ENCODE measurements at regions not wholly inside any gene's neighbourhood (a gene's known extent, or its start where the extent isn't known, plus 50 kb on each side); places are given as distances from the start of the nearest gene placed in this dataset.

- DNase-seq (no peak), ATAC-seq (peak in 4 of 8 donors; percentile 37 to 67 (median 46))
- Histone ChIP-seq H3K27ac (no peak overlapping the region), H3K9me3 (peaks cover 0 to 4% (median 0%) of the 10 kb centered on the region in 11 donors), H3K4me1 (peaks cover 0 to 10% (median 0%) of the 10 kb centered on the region in 9 donors), H3K36me3 (no peaks in the 10 kb centered on the region), H3K27me3 (no peaks in the 10 kb centered on the region), H3K4me3 (no peak overlapping the region)
- TF ChIP-seq, protein P1, sequence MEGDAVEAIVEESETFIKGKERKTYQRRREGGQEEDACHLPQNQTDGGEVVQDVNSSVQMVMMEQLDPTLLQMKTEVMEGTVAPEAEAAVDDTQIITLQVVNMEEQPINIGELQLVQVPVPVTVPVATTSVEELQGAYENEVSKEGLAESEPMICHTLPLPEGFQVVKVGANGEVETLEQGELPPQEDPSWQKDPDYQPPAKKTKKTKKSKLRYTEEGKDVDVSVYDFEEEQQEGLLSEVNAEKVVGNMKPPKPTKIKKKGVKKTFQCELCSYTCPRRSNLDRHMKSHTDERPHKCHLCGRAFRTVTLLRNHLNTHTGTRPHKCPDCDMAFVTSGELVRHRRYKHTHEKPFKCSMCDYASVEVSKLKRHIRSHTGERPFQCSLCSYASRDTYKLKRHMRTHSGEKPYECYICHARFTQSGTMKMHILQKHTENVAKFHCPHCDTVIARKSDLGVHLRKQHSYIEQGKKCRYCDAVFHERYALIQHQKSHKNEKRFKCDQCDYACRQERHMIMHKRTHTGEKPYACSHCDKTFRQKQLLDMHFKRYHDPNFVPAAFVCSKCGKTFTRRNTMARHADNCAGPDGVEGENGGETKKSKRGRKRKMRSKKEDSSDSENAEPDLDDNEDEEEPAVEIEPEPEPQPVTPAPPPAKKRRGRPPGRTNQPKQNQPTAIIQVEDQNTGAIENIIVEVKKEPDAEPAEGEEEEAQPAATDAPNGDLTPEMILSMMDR (IDR thresholded peaks at IDR 0.05): no peak
- 31 to 51% methylated on average over 5 of the region's 5 CpGs for WGBS, 2 donors
- intact Hi-C loops (cut with DNase I): no loop called here
Measured at GRCh38 chr4:181319629-181320028, 923.6 kb upstream of the TENM3 start.

- WGBS, 2 donors: 67 to 68% methylated on average over 2 of the region's 2 CpGs
- intact Hi-C loops (cut with DNase I): no loop called here
Measured at GRCh38 chr4:181323061-181323460, 920.1 kb upstream of the TENM3 start.

DNA sequence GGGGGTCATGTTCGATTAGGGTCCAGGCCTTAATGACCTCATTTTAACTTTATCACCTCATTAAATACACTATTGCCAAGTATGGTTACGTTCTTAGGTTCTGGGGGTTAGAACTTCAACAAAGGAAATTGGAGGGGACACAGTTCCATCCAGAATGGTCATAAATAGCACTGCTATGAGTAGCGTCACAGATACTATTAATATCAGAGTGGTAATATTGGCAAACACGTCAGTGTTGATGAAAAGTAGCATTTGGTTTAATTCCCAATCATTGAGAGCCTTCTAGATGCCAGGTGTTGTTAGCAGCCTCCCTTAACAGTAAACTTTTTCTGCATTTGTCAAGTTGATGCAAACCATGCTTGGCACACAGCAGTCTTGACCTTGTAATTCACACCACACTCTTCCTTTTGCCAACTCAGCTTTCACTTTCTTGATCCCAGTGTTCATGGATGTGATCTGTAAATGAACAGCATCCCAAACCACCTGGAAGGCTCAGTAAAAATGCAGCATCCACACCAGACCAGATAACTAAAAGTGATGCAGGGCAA is 912.5 kb upstream of the TENM3 start:
- Histone ChIP-seq H3K27me3 (no peaks in the 10 kb centered on the region), H3K36me3 (no peaks in the 10 kb centered on the region), H3K9me3 (peaks cover 0 to 13% (median 0%) of the 10 kb centered on the region in 11 donors), H3K4me1 (peaks cover 0 to 10% (median 0%) of the 10 kb centered on the region in 9 donors), H3K27ac (peak overlapping the region in 5 of 10 donors; percentile 15 to 69 (median 47)), H3K4me3 (no peak overlapping the region)
- WGBS, 2 donors: 23 to 29% methylated on average over 4 of the region's 4 CpGs
- intact Hi-C loops (cut with DNase I): no loop called here
- TF ChIP-seq, protein P1 (IDR thresholded peaks at IDR 0.05): no peak
- DNase-seq: peak in 1 of 2 donors; percentile 13
- ATAC-seq: peak; percentile 54 to 97 (median 87)

More at GRCh38 chr4:181323061-181323460, 920.1 kb upstream of the TENM3 start:
- ATAC-seq (no peak), DNase-seq (no peak)
- Histone ChIP-seq H3K36me3 (no peaks in the 10 kb centered on the region), H3K4me1 (peaks cover 0 to 10% (median 0%) of the 10 kb centered on the region in 9 donors), H3K27ac (no peak overlapping the region), H3K4me3 (no peak overlapping the region), H3K27me3 (no peaks in the 10 kb centered on the region), H3K9me3 (peaks cover 0 to 9% (median 0%) of the 10 kb centered on the region in 11 donors)
- TF ChIP-seq, protein P1 (IDR thresholded peaks at IDR 0.05): no peak

GRCh38 chr4:181331214-181331613 is 912.0 kb upstream of the TENM3 start:
- WGBS, 2 donors: 7 to 29% methylated on average over 1 of the region's 1 CpG
- Histone ChIP-seq H3K36me3 (no peaks in the 10 kb centered on the region), H3K27me3 (no peaks in the 10 kb centered on the region), H3K9me3 (peaks cover 0 to 13% (median 0%) of the 10 kb centered on the region in 11 donors), H3K4me3 (no peak overlapping the region), H3K27ac (peak overlapping the region in 5 of 10 donors; percentile 15 to 60 (median 42)), H3K4me1 (peaks cover 0 to 10% (median 0%) of the 10 kb centered on the region in 9 donors)
- DNase-seq: no peak
- ATAC-seq: peak in 3 of 8 donors; percentile 6 to 35 (median 27)
- TF ChIP-seq, protein P1 (IDR thresholded peaks at IDR 0.05): no peak
- intact Hi-C loops (cut with DNase I): no loop called here
